Chondrocyte (in vitro differentiated cells): ENCODE measurements at regions not wholly inside any gene's neighbourhood (a gene's known extent, or its start where the extent isn't known, plus 50 kb on each side); places are given as distances from the start of the nearest gene placed in this dataset.

Experiments
- DNase-seq: peaks from one replicate; pipeline ENCODE4 v3.0.0; 2021; ENCODE audit warnings: mixed read lengths, low spot score
- H3K27ac Mint-ChIP-seq: one replicate; pipeline ENCODE4 v1.8.0; 2021; ENCODE audit warnings: mild to moderate bottlenecking, moderate library complexity, mixed read lengths; ENCODE audit not compliant: unreplicated experiment
- H3K27me3 Mint-ChIP-seq: 2 replicates; pipeline ENCODE4 v1.8.0; 2021; ENCODE audit warnings: low read depth, mixed read lengths
- H3K36me3 Mint-ChIP-seq: 2 replicates; pipeline ENCODE4 v1.8.0; 2021; ENCODE audit warnings: low read depth, mixed read lengths
- H3K4me1 Mint-ChIP-seq: 2 replicates; pipeline ENCODE4 v1.8.0; 2021; ENCODE audit warnings: low read depth, mild to moderate bottlenecking, mixed read lengths
- H3K4me3 Mint-ChIP-seq: one replicate; pipeline ENCODE4 v1.8.0; 2021; ENCODE audit warnings: mild to moderate bottlenecking, moderate library complexity, mixed read lengths; ENCODE audit not compliant: unreplicated experiment
- H3K9me3 Mint-ChIP-seq: 2 replicates; pipeline ENCODE4 v1.8.0; 2021; ENCODE audit warnings: low read depth, mixed read lengths
- TF ChIP-seq, protein P1 (sequence below): fragments of 200-600 bp; sonication (generic); IDR thresholded peaks from 2 replicates; pipeline ENCODE4 v1.5.0; 2021; ENCODE audit warnings: antibody characterized with exemption, mild to moderate bottlenecking, moderate library complexity

DNA sequence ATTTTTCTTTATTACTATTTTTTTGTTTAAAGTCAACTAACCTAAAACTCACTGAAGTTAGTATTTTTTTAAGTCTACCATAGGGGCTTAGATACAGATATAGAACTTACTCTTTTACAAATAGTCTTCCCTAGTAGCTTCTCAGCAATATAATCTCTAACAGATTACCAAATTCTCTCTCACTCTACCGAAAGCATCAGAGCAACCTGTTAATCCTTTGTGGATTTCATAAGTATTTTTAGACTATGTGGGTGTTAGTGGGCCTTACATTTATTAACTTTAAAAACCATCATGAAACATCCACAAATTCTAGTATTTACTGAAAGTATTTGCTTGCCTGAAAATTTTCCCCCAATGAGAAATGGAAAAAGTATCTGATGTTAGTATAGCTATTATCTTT lies 84.6 kb upstream of the TFPI start:
- no peak overlapping the region for H3K4me3 Mint-ChIP-seq
- no peaks in the 10 kb centered on the region for H3K36me3 Mint-ChIP-seq
- peaks cover 7% of the 10 kb centered on the region for H3K9me3 Mint-ChIP-seq
- peaks cover 7% of the 10 kb centered on the region for H3K4me1 Mint-ChIP-seq
- DNase-seq: no peak
- no peaks in the 10 kb centered on the region for H3K27me3 Mint-ChIP-seq
- no peak overlapping the region for H3K27ac Mint-ChIP-seq
- TF ChIP-seq, protein P1, sequence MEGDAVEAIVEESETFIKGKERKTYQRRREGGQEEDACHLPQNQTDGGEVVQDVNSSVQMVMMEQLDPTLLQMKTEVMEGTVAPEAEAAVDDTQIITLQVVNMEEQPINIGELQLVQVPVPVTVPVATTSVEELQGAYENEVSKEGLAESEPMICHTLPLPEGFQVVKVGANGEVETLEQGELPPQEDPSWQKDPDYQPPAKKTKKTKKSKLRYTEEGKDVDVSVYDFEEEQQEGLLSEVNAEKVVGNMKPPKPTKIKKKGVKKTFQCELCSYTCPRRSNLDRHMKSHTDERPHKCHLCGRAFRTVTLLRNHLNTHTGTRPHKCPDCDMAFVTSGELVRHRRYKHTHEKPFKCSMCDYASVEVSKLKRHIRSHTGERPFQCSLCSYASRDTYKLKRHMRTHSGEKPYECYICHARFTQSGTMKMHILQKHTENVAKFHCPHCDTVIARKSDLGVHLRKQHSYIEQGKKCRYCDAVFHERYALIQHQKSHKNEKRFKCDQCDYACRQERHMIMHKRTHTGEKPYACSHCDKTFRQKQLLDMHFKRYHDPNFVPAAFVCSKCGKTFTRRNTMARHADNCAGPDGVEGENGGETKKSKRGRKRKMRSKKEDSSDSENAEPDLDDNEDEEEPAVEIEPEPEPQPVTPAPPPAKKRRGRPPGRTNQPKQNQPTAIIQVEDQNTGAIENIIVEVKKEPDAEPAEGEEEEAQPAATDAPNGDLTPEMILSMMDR: no peak

DNA sequence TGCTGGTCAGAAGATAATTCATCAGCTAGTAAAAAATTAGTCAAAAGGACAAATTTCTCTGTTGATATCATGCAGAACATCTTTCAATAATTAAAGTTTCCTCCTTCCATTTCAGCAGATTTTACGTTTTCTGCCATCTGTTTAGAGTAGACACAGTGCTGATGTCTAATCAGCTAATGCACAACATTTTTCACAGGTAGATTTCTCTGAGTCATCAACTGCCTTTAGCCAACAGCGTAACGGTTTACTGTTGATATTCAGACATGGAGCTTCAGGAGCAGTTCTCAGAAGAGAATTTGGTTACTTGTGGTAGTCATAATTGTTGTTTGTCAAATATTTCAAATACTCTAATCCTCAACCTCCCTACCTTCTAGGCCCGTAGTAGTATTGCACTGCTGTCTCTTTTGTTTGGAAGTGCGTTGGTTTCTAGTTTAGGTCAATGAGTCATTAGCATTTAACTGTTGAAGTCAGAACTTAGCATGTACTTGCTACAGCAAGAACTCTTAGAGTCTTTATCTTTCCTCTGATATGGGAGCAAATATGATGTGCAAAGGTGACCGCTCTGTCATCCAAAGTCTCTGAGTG lies 86.8 kb upstream of the TFPI start:
- H3K4me1 Mint-ChIP-seq: peaks cover 16% of the 10 kb centered on the region
- no peak overlapping the region for H3K4me3 Mint-ChIP-seq
- no peak overlapping the region for H3K27ac Mint-ChIP-seq
- no peaks in the 10 kb centered on the region for H3K27me3 Mint-ChIP-seq
- no peaks in the 10 kb centered on the region for H3K36me3 Mint-ChIP-seq
- H3K9me3 Mint-ChIP-seq: peaks cover 4% of the 10 kb centered on the region
- TF ChIP-seq, protein P1: no peak
- no peak for DNase-seq

DNA sequence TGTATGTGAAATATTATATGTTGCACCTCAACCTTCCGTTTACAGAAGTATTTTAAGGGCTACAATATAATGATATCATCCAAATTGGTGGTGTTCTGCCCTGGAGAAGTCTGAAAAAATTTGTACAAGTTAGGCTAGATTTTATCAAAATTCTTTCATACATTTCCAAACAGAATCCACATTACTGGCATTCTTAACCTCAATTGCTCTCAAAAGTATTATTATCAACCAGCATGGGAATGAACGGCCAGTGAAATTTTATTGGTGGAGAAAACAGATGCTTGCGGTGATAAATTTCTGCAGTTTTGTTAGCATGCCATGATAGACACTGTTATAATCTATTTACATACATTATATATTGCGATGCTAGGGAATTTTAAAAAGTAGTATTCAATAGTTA lies 88.3 kb upstream of the TFPI start:
- Mint-ChIP-seq H3K36me3 (no peaks in the 10 kb centered on the region), H3K4me3 (no peak overlapping the region)
- TF ChIP-seq, protein P1: no peak

GRCh38 chr2:187644486-187644885 lies 90.3 kb upstream of the TFPI start:
- Mint-ChIP-seq H3K4me3 (no peak overlapping the region), H3K9me3 (no peaks in the 10 kb centered on the region), H3K36me3 (no peaks in the 10 kb centered on the region), H3K27me3 (no peaks in the 10 kb centered on the region), H3K27ac (no peak overlapping the region), H3K4me1 (peaks cover 19% of the 10 kb centered on the region)
- TF ChIP-seq, protein P1: no peak
- no peak for DNase-seq

More for the DNA sequence above, 88.3 kb upstream of the TFPI start:
- DNase-seq: no peak
- Mint-ChIP-seq H3K9me3 (peaks cover 4% of the 10 kb centered on the region), H3K27ac (no peak overlapping the region), H3K4me1 (peaks cover 19% of the 10 kb centered on the region), H3K27me3 (no peaks in the 10 kb centered on the region)

DNA sequence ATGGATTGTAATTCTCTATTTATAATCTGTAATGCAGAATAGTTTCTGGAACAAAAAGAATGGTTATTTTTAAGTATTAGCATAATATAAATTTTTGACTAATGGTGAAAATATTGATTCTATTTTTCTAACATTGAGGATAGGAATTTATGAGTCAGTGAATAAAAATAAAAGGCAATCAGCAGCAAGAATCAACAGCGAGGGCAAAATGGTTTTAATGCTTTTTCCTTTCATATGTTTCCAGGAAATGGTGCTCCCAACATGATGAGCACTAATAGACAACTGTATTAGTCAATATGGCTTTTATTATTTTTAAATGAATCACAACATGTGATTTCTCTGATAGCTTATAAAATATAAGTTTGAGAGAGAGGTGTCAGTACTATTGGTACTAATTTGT lies 90.7 kb upstream of the TFPI start:
- Mint-ChIP-seq H3K27ac (no peak overlapping the region), H3K36me3 (no peaks in the 10 kb centered on the region), H3K27me3 (no peaks in the 10 kb centered on the region), H3K4me1 (peaks cover 19% of the 10 kb centered on the region), H3K4me3 (no peak overlapping the region), H3K9me3 (no peaks in the 10 kb centered on the region)
- DNase-seq: no peak
- TF ChIP-seq, protein P1: no peak
